Muscle layer of duodenum (tissue), 2 donors: ENCODE measurements at regions not wholly inside any gene's neighbourhood (a gene's known extent, or its start where the extent isn't known, plus 50 kb on each side); places are given as distances from the start of the nearest gene placed in this dataset.

Source experiments
- H3K27ac ChIP-seq: one replicate; pipeline ENCODE4 v1.7.0; 2013; ENCODE audit warnings: mild to moderate bottlenecking, low read length
- H3K27me3 ChIP-seq: one replicate; pipeline ENCODE4 v1.7.0; 2013; ENCODE audit warnings: low read depth, mild to moderate bottlenecking, control low read depth, low read length
- H3K36me3 ChIP-seq, 2 donors: one replicate each; pipeline ENCODE4 v1.7.0; 2013; ENCODE audit warnings: low read length in 2 of 2, control low read depth in 1 of 2, mild to moderate bottlenecking in 1 of 2; ENCODE audit not compliant: insufficient read depth in 2 of 2, control insufficient read depth in 1 of 2
- H3K4me1 ChIP-seq, 2 donors: one replicate each; pipeline ENCODE4 v1.7.0; 2013; ENCODE audit warnings: low read length in 2 of 2, mild to moderate bottlenecking in 2 of 2, control low read depth in 1 of 2, moderate library complexity in 1 of 2; ENCODE audit not compliant: insufficient read depth in 2 of 2, control insufficient read depth in 1 of 2
- H3K4me3 ChIP-seq, 2 donors: one replicate each; pipeline ENCODE4 v1.7.0; 2013; ENCODE audit warnings: low read length in 2 of 2, low read depth in 1 of 2, mild to moderate bottlenecking in 1 of 2
- H3K9me3 ChIP-seq, 2 donors: one replicate each; pipeline ENCODE4 v1.7.0; 2013; ENCODE audit warnings: low read length in 2 of 2, control low read depth in 1 of 2, mild to moderate bottlenecking in 1 of 2; ENCODE audit not compliant: control insufficient read depth in 1 of 2
- donor health status: healthy.

DNA sequence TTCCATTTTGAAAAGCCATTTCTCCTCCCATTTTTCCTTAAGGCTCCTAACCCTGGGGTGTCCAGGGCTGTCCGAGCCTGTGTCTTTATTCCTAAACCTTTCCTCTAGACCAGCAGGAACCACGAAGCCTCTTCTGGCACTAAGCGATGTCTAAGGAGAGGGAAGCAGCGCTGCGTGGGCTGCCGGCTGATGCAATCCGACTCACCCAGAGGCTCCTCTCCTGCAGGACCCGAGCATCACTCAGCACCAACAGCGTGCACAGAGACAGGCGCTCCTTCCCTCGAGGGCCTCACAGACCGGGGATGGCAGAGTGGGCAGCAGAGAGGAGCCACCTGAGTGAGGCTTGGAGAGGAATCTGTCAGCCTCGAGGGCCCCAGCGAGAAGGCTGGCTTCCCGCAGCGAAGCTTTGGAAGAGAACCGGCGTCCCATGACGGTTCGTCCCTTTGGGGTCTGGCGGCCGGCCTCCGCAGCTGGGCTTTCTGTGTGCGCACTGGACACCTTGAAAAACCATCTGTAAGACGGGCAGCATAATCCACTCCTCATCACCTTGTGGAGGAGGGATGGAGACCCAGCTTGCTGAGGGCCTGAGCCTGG lies 174.3 kb downstream of the FOXL1 start:
- Histone ChIP-seq H3K4me3 (no peak overlapping the region), H3K36me3 (no peaks in the 10 kb centered on the region), H3K9me3 (no peaks in the 10 kb centered on the region), H3K27me3 (no peaks in the 10 kb centered on the region), H3K27ac (no peak overlapping the region), H3K4me1 (no peaks in the 10 kb centered on the region)

DNA sequence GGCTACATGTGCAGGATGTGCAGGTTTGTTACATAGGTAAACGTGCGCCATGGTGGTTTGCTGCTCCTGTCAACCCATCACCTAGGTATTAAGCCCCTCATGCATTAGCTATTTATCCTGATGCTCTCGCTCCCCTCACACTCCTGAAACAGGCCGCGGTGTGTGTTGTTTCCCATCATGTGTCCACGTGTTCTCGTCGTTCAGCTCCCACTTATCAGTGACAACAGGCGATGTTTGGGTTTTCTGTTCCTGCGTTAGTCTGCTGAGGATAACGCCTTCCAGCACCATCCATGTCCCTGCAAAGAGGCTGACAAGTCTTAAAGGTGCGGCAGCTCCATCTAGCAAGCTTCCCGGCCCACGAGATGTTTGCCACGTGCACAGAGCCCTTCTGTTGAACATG lies 175.1 kb downstream of the FOXL1 start:
- Histone ChIP-seq H3K27me3 (no peaks in the 10 kb centered on the region), H3K36me3 (no peaks in the 10 kb centered on the region), H3K4me3 (no peak overlapping the region), H3K27ac (no peak overlapping the region), H3K9me3 (no peaks in the 10 kb centered on the region), H3K4me1 (no peaks in the 10 kb centered on the region)

DNA sequence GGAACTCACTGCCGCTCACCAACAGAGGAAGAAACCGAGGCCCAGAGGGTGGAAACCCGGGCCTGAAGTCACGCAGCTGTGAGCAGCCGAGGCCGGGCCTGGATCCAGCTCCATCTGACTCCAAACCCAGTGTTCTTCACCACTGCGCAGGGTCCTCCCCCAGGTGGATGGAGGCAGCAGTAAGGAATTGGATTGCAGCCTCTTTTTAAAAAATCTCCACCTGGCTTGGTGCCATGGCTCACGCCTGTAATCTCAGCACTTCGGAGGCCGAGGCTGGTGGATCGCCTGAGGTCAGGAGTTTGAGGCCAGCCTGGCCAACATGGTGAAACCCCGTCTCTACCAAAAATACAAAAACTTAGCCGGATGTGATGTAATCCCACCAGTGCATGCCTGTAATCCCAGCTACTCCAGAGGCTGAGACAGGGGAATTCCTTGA lies 177.2 kb downstream of the FOXL1 start:
- Histone ChIP-seq H3K27ac (no peak overlapping the region), H3K27me3 (no peaks in the 10 kb centered on the region), H3K36me3 (no peaks in the 10 kb centered on the region), H3K4me1 (no peaks in the 10 kb centered on the region), H3K9me3 (no peaks in the 10 kb centered on the region), H3K4me3 (no peak overlapping the region)

DNA sequence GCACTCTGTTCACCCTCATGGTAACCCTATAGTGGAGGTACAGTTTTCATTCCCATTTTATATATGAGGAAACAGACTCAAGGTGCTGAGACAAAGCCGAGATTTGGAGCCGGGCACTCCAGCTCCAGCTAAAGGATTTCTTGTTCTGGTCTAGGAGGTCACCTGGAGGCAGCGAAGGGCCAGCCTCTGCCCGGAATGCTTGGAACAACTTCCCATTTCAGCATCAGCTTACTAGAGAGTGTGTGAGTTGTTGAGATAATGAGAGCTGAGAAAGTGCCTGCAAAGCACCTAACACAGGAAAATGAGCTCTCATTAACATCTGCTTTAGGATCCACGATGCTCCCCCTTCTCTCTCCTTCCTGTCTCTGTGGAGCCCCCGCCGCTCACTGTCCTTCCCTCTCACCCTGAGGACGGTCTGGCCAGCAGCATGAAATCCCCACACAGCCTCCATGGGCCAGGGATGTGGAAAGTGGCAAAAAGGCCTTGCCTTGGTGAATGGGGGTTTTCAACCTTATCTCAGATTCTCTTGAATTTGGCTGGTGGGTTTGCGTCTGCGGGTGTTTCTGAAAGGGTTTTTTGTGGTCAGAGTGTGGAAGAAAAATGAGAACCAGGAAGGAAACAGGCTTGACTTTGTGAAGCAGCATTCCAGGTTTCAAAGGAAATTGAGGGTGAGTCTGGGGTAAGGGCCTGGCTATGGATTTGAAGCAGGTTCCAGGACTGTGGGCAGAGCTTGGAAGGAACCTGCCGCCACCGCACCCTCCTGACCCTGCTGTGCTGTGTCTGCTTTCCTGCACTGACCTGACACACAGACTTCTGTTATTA lies 178.7 kb downstream of the FOXL1 start:
- Histone ChIP-seq H3K9me3 (no peaks in the 10 kb centered on the region), H3K4me3 (no peak overlapping the region), H3K27me3 (no peaks in the 10 kb centered on the region), H3K27ac (no peak overlapping the region), H3K4me1 (no peaks in the 10 kb centered on the region), H3K36me3 (no peaks in the 10 kb centered on the region)

DNA sequence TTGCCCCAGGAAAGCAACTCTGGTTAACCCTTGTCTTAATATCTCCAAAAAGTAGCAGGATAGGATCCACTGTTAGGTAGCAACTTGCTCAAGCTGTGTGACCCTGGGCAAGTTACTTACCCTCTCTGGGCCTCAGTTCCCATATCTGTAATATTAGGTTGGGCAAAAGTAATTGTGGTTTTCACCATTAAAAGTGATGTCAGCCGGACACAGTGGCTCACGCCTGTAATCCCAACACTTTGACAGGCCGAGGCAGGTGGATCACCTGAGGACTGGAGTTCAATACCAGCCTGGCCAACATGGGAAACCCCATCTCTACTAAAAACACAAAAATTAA lies 179.3 kb downstream of the FOXL1 start:
- Histone ChIP-seq H3K36me3 (no peaks in the 10 kb centered on the region), H3K27me3 (no peaks in the 10 kb centered on the region), H3K4me3 (no peak overlapping the region), H3K27ac (no peak overlapping the region), H3K4me1 (no peaks in the 10 kb centered on the region), H3K9me3 (no peaks in the 10 kb centered on the region)

DNA sequence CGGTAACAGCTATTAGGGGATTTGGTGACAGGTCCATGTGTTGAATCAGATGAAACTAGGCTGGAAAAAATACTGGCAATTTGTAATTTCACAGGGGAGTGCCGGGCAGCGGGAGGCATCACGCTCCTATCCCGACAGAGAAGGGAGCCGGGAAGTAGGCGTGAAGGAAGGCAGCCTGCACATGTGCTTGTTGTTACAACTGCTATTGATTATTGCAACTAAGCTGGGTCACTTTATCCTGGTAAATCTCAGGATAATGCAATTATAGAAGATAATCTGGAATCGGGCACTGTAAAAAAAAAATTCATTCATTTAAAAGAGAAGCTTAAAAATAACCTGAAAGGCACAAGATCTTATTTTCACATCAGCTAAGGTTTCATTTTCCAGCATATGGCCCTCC lies 180.6 kb downstream of the FOXL1 start:
- Histone ChIP-seq H3K4me3 (no peak overlapping the region), H3K4me1 (no peaks in the 10 kb centered on the region), H3K36me3 (no peaks in the 10 kb centered on the region), H3K9me3 (no peaks in the 10 kb centered on the region), H3K27me3 (no peaks in the 10 kb centered on the region), H3K27ac (no peak overlapping the region)

DNA sequence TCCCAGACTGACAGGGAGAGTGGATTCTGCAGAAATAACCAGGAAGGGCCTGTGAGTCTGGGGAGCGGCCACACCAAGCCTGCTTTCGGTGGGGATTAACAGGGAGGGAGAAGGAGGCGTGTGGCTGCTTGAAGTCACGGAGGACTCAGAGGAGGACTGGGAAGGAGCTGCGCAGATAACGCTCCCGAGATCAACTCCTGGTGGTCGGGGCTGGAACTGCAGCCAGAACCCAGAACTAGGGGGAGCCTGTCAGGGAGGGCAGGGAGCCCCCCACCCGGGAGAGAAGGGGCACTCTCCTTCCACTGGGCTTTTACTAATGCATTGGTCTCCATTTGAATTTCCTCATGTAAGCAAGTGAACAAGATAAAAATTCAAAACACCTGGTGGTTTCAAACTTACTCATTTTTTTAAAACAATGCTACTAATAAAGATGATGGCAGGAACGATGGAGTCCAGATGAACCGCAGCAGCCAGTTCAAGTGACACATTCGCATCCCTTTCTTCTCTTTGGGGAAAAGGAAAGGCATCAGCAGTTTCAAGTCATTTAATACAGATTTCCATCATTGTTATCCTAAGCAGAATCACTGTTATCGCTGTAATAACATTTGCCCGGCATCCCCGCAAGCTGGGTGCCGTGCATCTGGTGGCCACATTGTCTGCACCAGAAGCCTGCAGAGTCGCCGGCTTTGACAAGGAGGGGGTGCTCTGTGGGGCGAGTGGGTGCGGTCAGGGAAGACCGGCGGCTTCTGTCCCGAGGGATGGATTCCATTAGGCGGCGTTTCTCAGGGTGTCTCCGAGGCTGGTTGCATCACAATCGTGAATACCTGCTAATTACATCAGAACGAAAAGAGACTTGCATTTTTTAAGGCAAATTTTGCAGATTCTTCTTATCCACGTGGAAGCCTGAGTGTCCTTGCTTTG lies 183.0 kb downstream of the FOXL1 start:
- peaks cover 0 to 4% of the 10 kb centered on the region in 2 donors for H3K9me3 ChIP-seq
- no peak overlapping the region for H3K4me3 ChIP-seq
- H3K27ac ChIP-seq: no peak overlapping the region
- H3K4me1 ChIP-seq: no peaks in the 10 kb centered on the region
- H3K27me3 ChIP-seq: no peaks in the 10 kb centered on the region
- H3K36me3 ChIP-seq: no peaks in the 10 kb centered on the region

DNA sequence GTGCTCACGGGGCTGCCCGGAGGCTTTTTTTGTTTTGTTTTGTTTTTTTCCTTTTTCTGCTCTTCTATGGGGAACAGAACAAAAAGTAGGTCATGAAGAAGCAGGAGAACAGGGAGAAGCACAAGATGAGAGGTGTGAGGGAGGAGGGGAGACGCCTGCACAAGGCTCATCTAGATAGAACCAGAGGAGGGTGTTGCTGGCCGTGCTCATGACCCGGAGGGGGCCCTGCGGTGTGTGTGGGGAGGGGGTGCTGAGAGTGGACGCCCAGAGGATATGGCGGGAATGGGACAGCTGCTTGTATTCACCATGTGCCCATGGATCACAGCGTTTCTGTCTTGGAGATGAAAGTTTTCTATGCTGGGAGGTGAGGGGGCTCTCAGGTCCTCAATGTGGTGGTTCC lies 183.7 kb downstream of the FOXL1 start:
- H3K4me1 ChIP-seq: no peaks in the 10 kb centered on the region
- H3K9me3 ChIP-seq: peaks cover 0 to 7% of the 10 kb centered on the region in 2 donors
- no peaks in the 10 kb centered on the region for H3K27me3 ChIP-seq
- no peak overlapping the region for H3K27ac ChIP-seq
- no peak overlapping the region for H3K4me3 ChIP-seq
- H3K36me3 ChIP-seq: no peaks in the 10 kb centered on the region

DNA sequence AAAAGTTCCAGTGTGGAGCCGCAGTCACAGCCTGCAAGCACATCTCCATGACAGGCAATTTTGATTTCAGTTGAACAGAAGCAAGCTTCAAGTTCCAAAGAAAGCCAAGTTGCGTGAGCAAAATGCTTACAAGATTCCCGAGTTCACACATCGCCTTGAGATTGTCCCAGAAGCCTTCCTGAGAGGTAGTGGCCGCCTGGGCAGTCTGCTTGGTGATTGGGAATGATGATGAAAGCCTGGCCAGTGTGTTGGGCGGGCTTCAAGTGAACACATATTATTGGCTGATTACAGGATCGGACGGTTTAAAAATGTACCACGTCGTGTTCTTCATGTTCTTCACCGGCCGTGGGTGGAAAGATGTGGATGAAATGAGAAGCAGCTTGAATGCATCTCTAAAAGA lies 185.5 kb downstream of the FOXL1 start:
- no peaks in the 10 kb centered on the region for H3K27me3 ChIP-seq

DNA sequence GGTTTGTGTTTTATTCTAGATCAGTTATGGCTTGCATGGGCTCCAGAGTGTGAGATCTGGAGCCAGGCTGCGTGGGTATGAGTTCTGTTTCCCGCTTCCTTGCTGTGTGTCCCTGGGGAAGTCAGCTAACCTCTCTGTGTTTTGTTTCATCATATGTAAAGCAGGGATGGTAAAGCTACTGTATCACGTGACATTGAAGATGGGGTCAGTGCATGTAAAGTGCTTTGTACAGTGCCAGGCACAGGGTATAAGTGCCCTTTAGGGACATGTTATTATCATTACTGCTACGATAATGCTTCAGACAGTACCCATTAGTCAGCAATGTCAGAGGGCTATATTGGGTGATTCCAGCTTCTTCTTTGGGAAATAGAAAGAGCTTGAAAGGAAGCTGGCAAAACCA lies 186.2 kb downstream of the FOXL1 start:
- Histone ChIP-seq H3K4me1 (no peaks in the 10 kb centered on the region), H3K27me3 (peaks cover under 1% of the 10 kb centered on the region), H3K9me3 (peaks cover 0 to 7% of the 10 kb centered on the region in 2 donors), H3K27ac (no peak overlapping the region), H3K4me3 (no peak overlapping the region), H3K36me3 (no peaks in the 10 kb centered on the region)

More for the DNA sequence above, 185.5 kb downstream of the FOXL1 start:
- Histone ChIP-seq H3K27ac (no peak overlapping the region), H3K4me3 (no peak overlapping the region), H3K4me1 (no peaks in the 10 kb centered on the region), H3K9me3 (peaks cover 0 to 7% of the 10 kb centered on the region in 2 donors), H3K36me3 (no peaks in the 10 kb centered on the region)

DNA sequence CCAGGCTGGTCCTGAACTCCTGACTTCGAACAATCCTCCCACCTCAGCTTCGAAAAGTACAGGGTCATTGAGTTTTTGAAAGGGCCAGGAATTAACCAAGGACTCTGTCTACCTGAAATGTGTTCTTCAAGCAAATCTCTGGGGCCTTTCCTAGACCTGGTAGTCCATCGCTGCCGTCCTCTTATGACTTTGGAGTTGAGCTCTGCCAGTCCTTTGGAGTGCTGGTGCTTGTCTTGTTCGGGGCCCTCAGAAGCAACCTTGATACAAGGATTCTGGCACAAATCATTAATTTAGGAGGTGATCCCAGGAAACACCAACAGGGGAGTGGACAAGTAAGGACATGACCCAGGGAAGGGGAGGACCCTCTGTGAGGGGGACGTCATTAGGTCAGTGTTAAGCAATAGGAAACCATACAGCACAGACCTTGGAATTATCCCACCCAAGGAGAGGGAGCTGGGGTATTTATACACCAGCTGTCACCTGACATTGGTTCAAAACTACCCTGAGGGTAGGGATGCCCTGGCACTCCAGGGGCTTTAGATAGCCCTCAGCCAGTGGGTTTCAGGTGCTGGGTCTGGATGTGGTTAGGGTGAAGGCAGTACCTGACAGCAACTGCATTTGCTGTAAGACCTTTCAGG lies 187.2 kb downstream of the FOXL1 start:
- no peak overlapping the region for H3K27ac ChIP-seq
- no peaks in the 10 kb centered on the region for H3K4me1 ChIP-seq
- peaks cover 0 to 7% of the 10 kb centered on the region in 2 donors for H3K9me3 ChIP-seq
- no peaks in the 10 kb centered on the region for H3K36me3 ChIP-seq
- no peak overlapping the region for H3K4me3 ChIP-seq
- H3K27me3 ChIP-seq: peaks cover 5% of the 10 kb centered on the region
